GM12878 (cell line): ENCODE measurements at regions not wholly inside any gene's neighbourhood (a gene's known extent, or its start where the extent isn't known, plus 50 kb on each side); places are given as distances from the start of the nearest gene placed in this dataset.

ENCODE experiments used
- ATAC-seq: fragments of 200-7000 bp; cut with Tn5 transposase; 3 replicates; pipeline ENCODE4 v1.9.1; 2020; ENCODE audit warnings: mild to moderate bottlenecking, moderate library complexity
- BruUV-seq: library from RNA; stranded (reverse); fragments of 400-500 nt; replicated peaks from 2 replicates; lab custom pipeline; 2021; lab: Mats Ljungman, UMichigan
- CTCF ChIA-PET: fragments of 300-600 bp; sonication (Branson Sonifier 250); formaldehyde crosslinking; extraction: SDS; loops from one replicate; lab custom pipeline; 2021; ENCODE audit warnings: inconsistent platforms; lab: Yijun Ruan, JAX
- POLR2A ChIA-PET: fragments of 350-600 bp; formaldehyde crosslinking; extraction: SDS; loops from one replicate; lab custom pipeline; 2021; ENCODE audit warnings: inconsistent platforms; lab: Charles Lee
- RAD21 ChIA-PET: fragments of 300-600 bp; sonication (Branson Sonifier 250); formaldehyde crosslinking; loops from one replicate; lab custom pipeline; 2023; ENCODE audit warnings: antibody characterized with exemption; ENCODE audit not compliant: unreplicated experiment; lab: Charles Lee
- SMC1A ChIA-PET: fragments of 300-600 bp; sonication (Branson Sonifier 250); formaldehyde crosslinking; loops from one replicate; lab custom pipeline; 2023; ENCODE audit not compliant: unreplicated experiment, uncharacterized antibody; lab: Charles Lee
- DNase-seq: peaks from one replicate; pipeline ENCODE4 v3.0.0-alpha.2; 2011; ENCODE audit warnings: low read depth, low spot score
- FAIRE-seq: peaks from 3 replicates; lab custom pipeline; 2011; peaks lifted over from hg19 to GRCh38; lab: Jason Lieb, UNC
- H2AFZ ChIP-seq: 2 replicates; pipeline ENCODE4 v1.6.0; 2011; ENCODE audit warnings: low read depth, low read length, control low read depth; ENCODE audit not compliant: control insufficient read depth
- H3K27ac ChIP-seq: 2 replicates; pipeline ENCODE4 v1.5.1; 2011; ENCODE audit warnings: control low read depth; ENCODE audit not compliant: control insufficient read depth, insufficient read depth
- H3K27me3 ChIP-seq, 2 experiments: replicated peaks in 1 of 2; 2 replicates each; pipeline versions ENCODE4 v1.6.0 to v1.6.1; 2011; ENCODE audit warnings: low read length in 1 of 2; ENCODE audit not compliant: control insufficient read depth in 2 of 2, insufficient read depth in 2 of 2
- H3K36me3 ChIP-seq, 2 experiments: 2 replicates each; pipeline ENCODE4 v1.5.1; 2011; ENCODE audit warnings: low read length in 1 of 2; ENCODE audit not compliant: control insufficient read depth in 2 of 2, insufficient read depth in 2 of 2
- H3K4me1 ChIP-seq: 2 replicates; pipeline ENCODE4 v1.6.1; 2011; ENCODE audit warnings: mild to moderate bottlenecking, low read length, moderate library complexity, mixed read lengths; ENCODE audit not compliant: control insufficient read depth, insufficient read depth
- H3K4me2 ChIP-seq: 2 replicates; pipeline ENCODE4 v1.6.0; 2011; ENCODE audit warnings: control low read depth; ENCODE audit not compliant: control insufficient read depth, insufficient read depth
- H3K4me3 ChIP-seq: fragments of 200-600 bp; sonication (generic); 2 replicates; pipeline ENCODE4 v1.5.1; 2016
- H3K79me2 ChIP-seq: 2 replicates; pipeline ENCODE4 v1.6.0; 2011; ENCODE audit warnings: low read length; ENCODE audit not compliant: control insufficient read depth, insufficient read depth
- H3K9ac ChIP-seq: 2 replicates; pipeline ENCODE4 v1.8.0; 2011; ENCODE audit warnings: low read length, control low read depth, mixed read lengths; ENCODE audit not compliant: control insufficient read depth, insufficient read depth
- H3K9me3 ChIP-seq: replicated peaks from 3 replicates; pipeline ENCODE4 v1.5.1; 2011; ENCODE audit warnings: mild to moderate bottlenecking, low read length; ENCODE audit not compliant: control insufficient read depth, insufficient read depth
- H4K20me1 ChIP-seq: 2 replicates; pipeline ENCODE4 v1.6.0; 2011; ENCODE audit not compliant: control insufficient read depth, insufficient read depth
- CREM ChIP-seq: IDR thresholded peaks from 2 replicates; pipeline ENCODE4 v1.6.1; 2014; ENCODE audit warnings: antibody characterized with exemption, low read depth
- CUX1 ChIP-seq: IDR thresholded peaks from 2 replicates; pipeline ENCODE4 v1.6.1; 2012; ENCODE audit warnings: improper control_type of control experiment, low read depth, low read length; ENCODE audit not compliant: insufficient replicate concordance
- NBN ChIP-seq: fragments of 450-650 bp; IDR thresholded peaks from 2 replicates; pipeline ENCODE4 v1.6.1; 2016
- PML ChIP-seq: IDR thresholded peaks from 2 replicates; pipeline ENCODE4 v1.6.1; 2012; ENCODE audit warnings: low read length, inconsistent platforms
- SKIL ChIP-seq: fragments of 450-650 bp; IDR thresholded peaks from 2 replicates; pipeline ENCODE4 v1.6.1; 2017; ENCODE audit warnings: mild to moderate bottlenecking, low read depth, inconsistent platforms; ENCODE audit not compliant: poor library complexity, severe bottlenecking
- ZBED1 ChIP-seq: IDR thresholded peaks from 2 replicates; pipeline ENCODE4 v1.6.1; 2016; ENCODE audit warnings: borderline replicate concordance
- WGBS: methylation state at CpG from one replicate; pipeline ENCODE4 v1.1.6; 2016; ENCODE audit warnings: low lambda C conversion rate; ENCODE audit not compliant: insufficient replicate concordance, insufficient coverage; ENCODE audit errors: missing lambda C conversion rate; 5-methylcytosine and 5-hydroxymethylcytosine counted together
- in situ Hi-C: fragments of 300-500 bp; cut with MboI; formaldehyde crosslinking; loops from 9 replicates; pipeline ENCODE4 v1.14.3; 2018; ENCODE audit warnings: mixed read lengths
- intact Hi-C: fragments of 100-400 bp; cut with micrococcal nuclease; formaldehyde crosslinking; loops from one replicate; pipeline ENCODE4 v1.14.2; 2022; ENCODE audit not compliant: unreplicated experiment

DNA sequence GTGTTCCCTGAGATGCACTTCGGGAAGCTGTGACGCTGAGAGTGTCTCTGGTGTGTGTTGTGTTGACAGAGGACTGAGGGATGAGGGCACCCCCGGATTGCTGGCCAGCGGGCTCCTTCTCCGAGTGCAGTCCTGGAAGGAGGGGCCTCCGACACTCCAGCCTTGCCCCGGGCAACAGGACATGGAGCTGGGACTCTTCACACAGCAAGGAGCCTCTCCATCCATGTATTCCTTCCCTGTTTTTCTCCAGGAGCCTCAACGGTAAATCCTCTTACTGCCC lies 61.3 kb downstream of the SOX1 start (continued):
- TF ChIP-seq CUX1: no peak
- no peak for TF ChIP-seq PML

DNA sequence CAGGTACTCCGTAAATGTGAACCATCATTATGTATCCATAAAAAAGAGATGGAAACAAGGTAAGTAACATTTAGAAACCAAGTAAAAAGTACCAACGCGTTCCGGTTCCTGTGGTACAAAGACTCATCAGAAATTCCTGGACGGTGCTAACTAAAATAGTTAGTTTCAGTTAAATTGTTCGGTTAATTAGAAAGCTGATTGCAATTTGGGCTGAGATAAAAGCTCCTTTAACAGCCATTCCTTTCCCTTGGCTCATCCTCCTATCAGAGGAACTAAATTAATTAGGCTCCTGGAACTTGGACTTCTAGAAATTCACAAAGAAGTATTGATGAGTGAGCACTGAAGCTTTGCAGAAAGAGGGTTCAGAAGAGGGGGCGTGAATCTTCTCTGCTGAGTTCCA lies 63.5 kb downstream of the SOX1 start:
- in situ Hi-C loops: no loop called here
- WGBS: 36% methylated on average over 7 of the region's 7 CpGs
- ChIA-PET POLR2A (no interaction called here), SMC1A (no interaction called here), CTCF (interaction anchor here (0.6 kb wide), 1 partner anchor 247 kb away, joined by 3 read pairs; no protein-coding TSS in a partner anchor), RAD21 (no interaction called here)
- no peak overlapping the region for H2AFZ ChIP-seq
- no peaks in the 10 kb centered on the region; the same call in 2 of the 3 replicates for H3K9me3 ChIP-seq
- H3K4me1 ChIP-seq: no peaks in the 10 kb centered on the region
- no peaks in the 10 kb centered on the region for H4K20me1 ChIP-seq
- H3K36me3 ChIP-seq: no peaks in the 10 kb centered on the region
- H3K4me3 ChIP-seq: no peak overlapping the region
- FAIRE-seq (no peak), ATAC-seq (no peak), DNase-seq (no peak)
- no peak overlapping the region for H3K27ac ChIP-seq
- no peaks in the 10 kb centered on the region for H3K79me2 ChIP-seq
- intact Hi-C loops: no loop called here
- no peak overlapping the region for H3K9ac ChIP-seq
- H3K4me2 ChIP-seq: no peak overlapping the region
- TF ChIP-seq SKIL (no peak), NBN (no peak), ZBED1 (no peak), CREM (no peak)
- no TSS peak for BruUV-seq
- no peaks in the 10 kb centered on the region for H3K27me3 ChIP-seq
